ENCODE measurements at regions not wholly inside any gene's neighbourhood (a gene's known extent, or its start where the extent isn't known, plus 50 kb on each side); places are given as distances from the start of the nearest gene placed in this dataset.

DNA sequence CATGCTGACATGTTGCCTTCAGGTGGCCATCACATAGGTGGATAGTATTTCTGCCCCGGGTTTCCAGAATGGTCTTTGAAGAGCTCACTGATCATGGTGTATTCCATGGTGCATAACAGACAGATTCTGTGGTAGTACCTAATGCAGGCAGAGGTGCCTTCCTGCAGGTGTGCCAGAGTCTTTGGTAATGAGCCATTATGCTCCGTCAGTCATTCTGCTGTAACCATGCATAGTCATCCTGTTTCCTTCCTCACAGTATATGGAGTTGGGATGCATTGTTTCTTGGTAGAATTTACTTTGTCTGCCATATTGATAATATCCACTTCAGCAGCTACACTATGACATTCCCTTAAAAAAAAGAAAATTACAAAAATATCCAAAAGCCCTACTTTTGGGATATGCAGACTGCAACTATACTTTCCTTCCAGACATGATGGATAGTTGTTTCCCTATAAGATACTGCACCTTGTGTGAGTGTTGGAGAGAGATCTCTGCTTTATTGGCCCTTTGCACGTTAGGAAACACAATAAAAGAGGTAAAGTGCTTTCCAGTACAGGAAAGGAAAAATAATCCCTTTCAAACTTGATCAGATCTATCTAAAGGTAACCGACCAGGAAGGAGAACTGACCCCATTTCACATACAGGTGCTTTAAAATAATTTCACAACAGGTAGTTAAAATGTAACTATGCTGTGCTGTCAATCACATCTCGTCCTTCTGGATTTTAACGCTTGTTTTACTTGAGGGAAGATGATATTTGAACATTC, 537.5 kb upstream of the WWC1 start:
- DNase-seq, result no peak
- no peaks in the 10 kb centered on the region for H3K36me3 ChIP-seq
- no peak overlapping the region for H3K4me3 ChIP-seq (replicated peaks in 1 of 3)
- no peaks in the 10 kb centered on the region for H3K9me3 ChIP-seq
- H3K27ac ChIP-seq, result no peak overlapping the region
- TF ChIP-seq, protein P1, sequence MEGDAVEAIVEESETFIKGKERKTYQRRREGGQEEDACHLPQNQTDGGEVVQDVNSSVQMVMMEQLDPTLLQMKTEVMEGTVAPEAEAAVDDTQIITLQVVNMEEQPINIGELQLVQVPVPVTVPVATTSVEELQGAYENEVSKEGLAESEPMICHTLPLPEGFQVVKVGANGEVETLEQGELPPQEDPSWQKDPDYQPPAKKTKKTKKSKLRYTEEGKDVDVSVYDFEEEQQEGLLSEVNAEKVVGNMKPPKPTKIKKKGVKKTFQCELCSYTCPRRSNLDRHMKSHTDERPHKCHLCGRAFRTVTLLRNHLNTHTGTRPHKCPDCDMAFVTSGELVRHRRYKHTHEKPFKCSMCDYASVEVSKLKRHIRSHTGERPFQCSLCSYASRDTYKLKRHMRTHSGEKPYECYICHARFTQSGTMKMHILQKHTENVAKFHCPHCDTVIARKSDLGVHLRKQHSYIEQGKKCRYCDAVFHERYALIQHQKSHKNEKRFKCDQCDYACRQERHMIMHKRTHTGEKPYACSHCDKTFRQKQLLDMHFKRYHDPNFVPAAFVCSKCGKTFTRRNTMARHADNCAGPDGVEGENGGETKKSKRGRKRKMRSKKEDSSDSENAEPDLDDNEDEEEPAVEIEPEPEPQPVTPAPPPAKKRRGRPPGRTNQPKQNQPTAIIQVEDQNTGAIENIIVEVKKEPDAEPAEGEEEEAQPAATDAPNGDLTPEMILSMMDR (IDR thresholded peaks at IDR 0.05), result no peak
- no peak for TF ChIP-seq POLR2A (IDR thresholded peaks at IDR 0.05)
- intact Hi-C loops (cut with DNase I), result no loop called here
- H3K27me3 ChIP-seq, result no peaks in the 10 kb centered on the region
- H3K4me1 ChIP-seq, result no peaks in the 10 kb centered on the region
- 82 to 83% methylated on average over 5 to 6 of the region's 6 CpGs for WGBS, 2 donors

DNA sequence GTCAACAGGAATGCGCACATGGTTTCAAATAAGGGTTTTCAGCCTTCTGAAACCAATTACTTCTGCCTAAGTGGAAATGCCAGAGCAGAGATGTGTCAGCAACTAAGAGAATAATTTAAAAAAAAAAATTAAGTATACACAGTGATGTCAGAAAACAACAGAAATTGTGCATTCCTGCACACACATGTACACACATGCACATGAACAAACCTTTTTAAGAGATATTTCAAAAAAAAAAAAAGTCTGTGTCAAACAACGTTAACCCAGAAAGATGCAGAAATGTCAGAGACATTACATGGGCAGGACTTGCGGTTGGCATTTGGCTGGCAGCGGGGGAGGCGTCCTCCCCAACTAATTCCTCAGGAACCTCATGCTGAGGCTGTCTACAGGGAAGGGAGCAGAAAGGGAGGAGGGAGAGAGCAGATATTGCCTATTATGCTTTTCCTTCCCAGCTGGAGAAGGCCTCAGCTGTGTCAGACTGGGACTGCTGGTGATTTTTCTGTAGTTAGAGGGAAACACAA, 536.9 kb upstream of the WWC1 start:
- intact Hi-C loops (cut with DNase I), result no loop called here
- WGBS, 2 donors, result 84 to 86% methylated on average over 5 of the region's 5 CpGs
- Histone ChIP-seq H3K4me3 (replicated peaks in 1 of 3) (no peak overlapping the region), H3K27ac (no peak overlapping the region), H3K36me3 (no peaks in the 10 kb centered on the region), H3K27me3 (no peaks in the 10 kb centered on the region), H3K9me3 (no peaks in the 10 kb centered on the region), H3K4me1 (no peaks in the 10 kb centered on the region)
- no peak for DNase-seq
- TF ChIP-seq, protein P1 (IDR thresholded peaks at IDR 0.05), result no peak
- no peak for TF ChIP-seq POLR2A (IDR thresholded peaks at IDR 0.05)

DNA sequence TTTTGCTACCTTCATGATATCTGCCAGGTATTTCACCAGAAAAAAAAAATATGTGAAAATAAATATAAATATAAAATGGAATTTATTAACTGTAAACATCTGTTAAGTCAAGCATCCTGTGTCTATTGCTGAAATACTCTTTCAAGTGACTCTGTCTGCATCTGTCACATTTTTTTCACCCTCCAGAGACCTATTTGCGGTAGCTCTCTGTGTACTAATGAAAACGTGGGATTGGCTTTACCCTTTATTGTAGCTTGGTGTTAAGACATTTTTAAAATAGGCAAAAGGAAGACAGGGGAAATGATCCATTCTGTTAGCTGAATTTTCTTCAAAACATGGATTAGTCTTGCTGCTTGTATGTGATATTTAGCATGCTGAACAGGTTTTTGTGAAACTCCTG, 536.0 kb upstream of the WWC1 start:
- H3K4me3 ChIP-seq (replicated peaks in 1 of 3), result no peak overlapping the region
- no peak for TF ChIP-seq POLR2A (IDR thresholded peaks at IDR 0.05)
- TF ChIP-seq, protein P1 (IDR thresholded peaks at IDR 0.05), result no peak
- intact Hi-C loops (cut with DNase I), result no loop called here
- no peaks in the 10 kb centered on the region for H3K36me3 ChIP-seq
- no peak for DNase-seq
- H3K4me1 ChIP-seq, result no peaks in the 10 kb centered on the region
- 52 to 61% methylated on average over 2 of the region's 2 CpGs for WGBS, 2 donors
- H3K27me3 ChIP-seq, result no peaks in the 10 kb centered on the region
- no peak overlapping the region for H3K27ac ChIP-seq
- H3K9me3 ChIP-seq, result no peaks in the 10 kb centered on the region

- Histone ChIP-seq H3K9me3 (no peaks in the 10 kb centered on the region), H3K36me3 (no peaks in the 10 kb centered on the region), H3K27ac (no peak overlapping the region), H3K4me3 (replicated peaks in 1 of 3) (no peak overlapping the region), H3K27me3 (no peaks in the 10 kb centered on the region), H3K4me1 (no peaks in the 10 kb centered on the region)
- 75 to 88% methylated on average over 2 of the region's 2 CpGs for WGBS, 2 donors
- TF ChIP-seq POLR2A (IDR thresholded peaks at IDR 0.05), result no peak
- TF ChIP-seq, protein P1 (IDR thresholded peaks at IDR 0.05), result no peak
- intact Hi-C loops (cut with DNase I), result no loop called here
- no peak for DNase-seq
Measured at GRCh38 chr5:167759057-167759821, 532.2 kb upstream of the WWC1 start.

GRCh38 chr5:167763772-167764171, 527.7 kb upstream of the WWC1 start:
- intact Hi-C loops (cut with DNase I), result no loop called here
- Histone ChIP-seq H3K27ac (no peak overlapping the region), H3K27me3 (no peaks in the 10 kb centered on the region), H3K4me3 (replicated peaks in 1 of 3) (no peak overlapping the region), H3K9me3 (no peaks in the 10 kb centered on the region), H3K4me1 (no peaks in the 10 kb centered on the region), H3K36me3 (no peaks in the 10 kb centered on the region)
- 63 to 71% methylated on average over 4 of the region's 4 CpGs for WGBS, 2 donors
- DNase-seq, result no peak
- no peak for TF ChIP-seq POLR2A (IDR thresholded peaks at IDR 0.05)
- TF ChIP-seq, protein P1 (IDR thresholded peaks at IDR 0.05), result no peak

All from thyroid gland (tissue), 4 donors.